ENCODE measurements at regions not wholly inside any gene's neighbourhood (a gene's known extent, or its start where the extent isn't known, plus 50 kb on each side); places are given as distances from the start of the nearest gene placed in this dataset.

- no peak for TF ChIP-seq CTCF (IDR thresholded peaks at IDR 0.05)
These were observed 598.6 kb downstream of the BUD13 start for GRCh38 chr11:116173941-116174911.

GRCh38 chr11:116173506-116173905 lies 599.3 kb downstream of the BUD13 start:
- no peak for TF ChIP-seq CTCF (IDR thresholded peaks at IDR 0.05)

GRCh38 chr11:116172851-116173250 lies 599.9 kb downstream of the BUD13 start:
- no peak for TF ChIP-seq CTCF (IDR thresholded peaks at IDR 0.05)

GRCh38 chr11:116172156-116172555 lies 600.6 kb downstream of the BUD13 start:
- no peak for TF ChIP-seq CTCF (IDR thresholded peaks at IDR 0.05)

GRCh38 chr11:116171271-116172140 lies 601.3 kb downstream of the BUD13 start:
- TF ChIP-seq CTCF (IDR thresholded peaks at IDR 0.05), result no peak

GRCh38 chr11:116170526-116171120 lies 602.2 kb downstream of the BUD13 start:
- TF ChIP-seq CTCF (IDR thresholded peaks at IDR 0.05), result peak; percentile 67

- TF ChIP-seq CTCF (IDR thresholded peaks at IDR 0.05), result no peak
These were observed 603.0 kb downstream of the BUD13 start for GRCh38 chr11:116169776-116170175.

Data from LNCAP (cell line).